Esophagus squamous epithelium (tissue), 5 donors: ENCODE measurements at regions not wholly inside any gene's neighbourhood (a gene's known extent, or its start where the extent isn't known, plus 50 kb on each side); places are given as distances from the start of the nearest gene placed in this dataset.

Source experiments
- DNase-seq: peaks from one replicate; lab custom pipeline; 2025; lab: John Stamatoyannopoulos, UW
- H3K27ac ChIP-seq, 4 donors: fragments of 200-600 bp; sonication (generic); one replicate each; pipeline ENCODE4 v1.5.1; 2016 to 2019; ENCODE audit warnings: mild to moderate bottlenecking in 1 of 4
- H3K27me3 ChIP-seq, 4 donors: fragments of 200-600 bp; sonication (generic); 1 replicate in 3 of 4; 2 replicates in 1 of 4; pipeline versions ENCODE4 v1.5.1 to v1.6.0; 2017 to 2021; ENCODE audit warnings: antibody characterized with exemption in 1 of 4
- H3K36me3 ChIP-seq, 3 donors: fragments of 200-600 bp; sonication (generic); one replicate each; pipeline ENCODE4 v1.5.1; 2016 to 2019
- H3K4me1 ChIP-seq, 3 donors: fragments of 200-600 bp; sonication (generic); one replicate each; pipeline ENCODE4 v1.5.1; 2017 to 2019
- H3K4me3 ChIP-seq, 4 donors: fragments of 200-600 bp; sonication (generic); 1 replicate in 3 of 4; 2 replicates in 1 of 4; pipeline ENCODE4 v1.5.1; 2016 to 2019; ENCODE audit warnings: mild to moderate bottlenecking in 2 of 4, moderate library complexity in 1 of 4
- H3K9me3 ChIP-seq, 3 donors: fragments of 200-600 bp; sonication (generic); one replicate each; pipeline ENCODE4 v1.5.1; 2016 to 2019
- POLR2A ChIP-seq, 4 donors: fragments of 450-650 bp; IDR thresholded peaks; one replicate each; pipeline ENCODE4 v1.6.1; 2017; ENCODE audit warnings: antibody characterized with exemption in 4 of 4, mild to moderate bottlenecking in 4 of 4, moderate library complexity in 3 of 4
- WGBS, 2 donors: methylation state at CpG; one replicate each; pipeline ENCODE4 v1.1.5; 2018; 5-methylcytosine and 5-hydroxymethylcytosine counted together
- intact Hi-C: fragments of 100-400 bp; cut with DNase I; formaldehyde crosslinking; loops from one replicate; pipeline ENCODE4 v1.15.0; 2022
- TF ChIP-seq, protein P1 (sequence below), 6 experiments: fragments of 450-650 bp in 4 of 6; fragments of 200-600 bp in 2 of 6; sonication (generic) in 2 of 6; IDR thresholded peaks; one replicate each; pipeline ENCODE4 v1.5.1; 2016 to 2019; ENCODE audit warnings: antibody characterized with exemption in 6 of 6, mild to moderate bottlenecking in 4 of 6, moderate library complexity in 4 of 6
- donor health status: DM: yes; HTN: yes; CAD: no.

DNA sequence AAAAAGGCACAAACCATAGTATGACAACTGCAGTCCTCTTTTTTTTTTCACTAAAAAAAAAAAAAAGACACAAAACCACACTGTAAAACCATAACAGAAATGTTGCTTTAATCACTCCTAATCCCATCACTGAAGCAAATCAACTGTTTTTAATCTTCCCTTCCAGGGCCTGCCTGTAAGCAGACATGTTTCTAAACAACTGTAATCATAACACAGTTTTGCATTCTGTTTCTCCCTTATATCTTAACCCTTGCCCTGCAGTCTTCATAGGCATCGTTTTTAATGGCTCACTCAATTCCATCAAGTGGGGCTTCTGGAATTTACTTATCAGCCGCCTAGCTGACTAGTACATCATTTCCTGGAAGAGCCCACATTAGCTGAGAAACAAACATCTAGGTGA is 111.0 kb upstream of the SLC25A48 start:
- Histone ChIP-seq H3K4me3 (no peak overlapping the region), H3K27ac (no peak overlapping the region), H3K4me1 (peaks cover 0 to 10% (median 4%) of the 10 kb centered on the region in 3 donors), H3K36me3 (no peaks in the 10 kb centered on the region), H3K9me3 (no peaks in the 10 kb centered on the region), H3K27me3 (no peaks in the 10 kb centered on the region)
- no peak for DNase-seq
- TF ChIP-seq, protein P1, sequence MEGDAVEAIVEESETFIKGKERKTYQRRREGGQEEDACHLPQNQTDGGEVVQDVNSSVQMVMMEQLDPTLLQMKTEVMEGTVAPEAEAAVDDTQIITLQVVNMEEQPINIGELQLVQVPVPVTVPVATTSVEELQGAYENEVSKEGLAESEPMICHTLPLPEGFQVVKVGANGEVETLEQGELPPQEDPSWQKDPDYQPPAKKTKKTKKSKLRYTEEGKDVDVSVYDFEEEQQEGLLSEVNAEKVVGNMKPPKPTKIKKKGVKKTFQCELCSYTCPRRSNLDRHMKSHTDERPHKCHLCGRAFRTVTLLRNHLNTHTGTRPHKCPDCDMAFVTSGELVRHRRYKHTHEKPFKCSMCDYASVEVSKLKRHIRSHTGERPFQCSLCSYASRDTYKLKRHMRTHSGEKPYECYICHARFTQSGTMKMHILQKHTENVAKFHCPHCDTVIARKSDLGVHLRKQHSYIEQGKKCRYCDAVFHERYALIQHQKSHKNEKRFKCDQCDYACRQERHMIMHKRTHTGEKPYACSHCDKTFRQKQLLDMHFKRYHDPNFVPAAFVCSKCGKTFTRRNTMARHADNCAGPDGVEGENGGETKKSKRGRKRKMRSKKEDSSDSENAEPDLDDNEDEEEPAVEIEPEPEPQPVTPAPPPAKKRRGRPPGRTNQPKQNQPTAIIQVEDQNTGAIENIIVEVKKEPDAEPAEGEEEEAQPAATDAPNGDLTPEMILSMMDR (IDR thresholded peaks at IDR 0.05), result no peak
- WGBS, 2 donors, result 69 to 74% methylated on average over 2 of the region's 2 CpGs
- intact Hi-C loops, result loop anchor here (5.0 kb wide), 1 partner anchor 161 kb away; no protein-coding TSS in a partner anchor

DNA sequence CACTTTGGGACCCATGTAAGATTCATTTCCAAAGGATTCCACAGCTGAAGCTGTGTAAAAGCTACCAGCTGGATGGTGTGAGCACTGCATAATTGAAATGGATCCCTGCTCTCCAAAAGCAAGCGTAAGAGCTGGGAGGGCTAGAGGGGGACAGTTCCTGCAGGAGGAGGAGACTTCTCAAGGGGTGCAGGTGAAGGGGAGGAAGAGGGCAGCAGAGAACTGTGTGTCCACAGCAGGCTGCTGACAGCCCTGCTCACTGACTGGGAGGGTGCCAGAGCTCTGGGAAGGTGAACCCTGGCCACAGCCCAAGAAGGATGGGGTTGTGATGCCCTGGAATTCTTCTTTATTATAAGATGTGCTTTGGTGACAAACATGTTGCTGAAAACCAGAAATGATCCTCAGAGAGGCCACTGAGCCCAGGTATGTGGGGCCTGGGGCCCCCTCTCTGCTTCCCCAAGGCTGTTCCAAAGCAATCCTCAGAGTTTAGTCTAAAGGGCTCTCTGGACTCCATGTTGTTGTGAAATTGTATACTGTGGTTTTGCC is 112.8 kb upstream of the SLC25A48 start:
- intact Hi-C loops, result loop anchor here (5.0 kb wide), 1 partner anchor 159 kb away; no protein-coding TSS in a partner anchor
- DNase-seq, result no peak
- 80 to 100% methylated on average over 1 of the region's 1 CpG for WGBS, 2 donors

DNA sequence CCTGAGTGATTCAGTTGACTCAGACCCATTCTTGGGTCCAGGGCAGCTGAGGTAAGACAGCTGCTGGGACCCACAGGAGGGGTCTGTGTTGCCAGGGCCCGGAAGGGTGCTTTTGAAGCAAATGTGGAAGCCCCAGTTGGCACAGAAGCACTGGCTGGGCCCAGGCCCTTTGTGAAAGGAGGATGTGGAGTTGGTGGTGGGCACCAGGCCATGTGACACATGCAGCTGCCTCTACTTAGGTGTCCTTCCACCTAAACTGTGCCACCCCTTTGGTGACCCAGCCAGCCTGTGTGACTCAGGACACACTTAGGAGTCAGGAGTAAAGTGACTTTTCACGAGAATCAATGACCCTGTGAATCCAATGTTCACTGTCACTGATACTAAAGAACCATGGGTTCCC is 114.3 kb upstream of the SLC25A48 start:
- Histone ChIP-seq H3K27me3 (no peaks in the 10 kb centered on the region), H3K27ac (no peak overlapping the region), H3K36me3 (no peaks in the 10 kb centered on the region), H3K4me3 (no peak overlapping the region), H3K4me1 (peaks cover 0 to 20% (median 4%) of the 10 kb centered on the region in 3 donors), H3K9me3 (no peaks in the 10 kb centered on the region)
- TF ChIP-seq, protein P1 (IDR thresholded peaks at IDR 0.05), result no peak
- no peak for TF ChIP-seq POLR2A (IDR thresholded peaks at IDR 0.05)
- no peak for DNase-seq
- intact Hi-C loops, result loop anchor here (5.0 kb wide), 1 partner anchor 158 kb away; no protein-coding TSS in a partner anchor
- WGBS, 2 donors, result 78 to 100% methylated on average over 1 of the region's 2 CpGs

More for the DNA sequence above, 112.8 kb upstream of the SLC25A48 start:
- Histone ChIP-seq H3K4me1 (peaks cover 0 to 10% (median 4%) of the 10 kb centered on the region in 3 donors), H3K9me3 (no peaks in the 10 kb centered on the region), H3K4me3 (no peak overlapping the region), H3K27me3 (no peaks in the 10 kb centered on the region), H3K36me3 (no peaks in the 10 kb centered on the region), H3K27ac (no peak overlapping the region)
- TF ChIP-seq, protein P1 (IDR thresholded peaks at IDR 0.05), result no peak
- TF ChIP-seq POLR2A (IDR thresholded peaks at IDR 0.05), result no peak

DNA sequence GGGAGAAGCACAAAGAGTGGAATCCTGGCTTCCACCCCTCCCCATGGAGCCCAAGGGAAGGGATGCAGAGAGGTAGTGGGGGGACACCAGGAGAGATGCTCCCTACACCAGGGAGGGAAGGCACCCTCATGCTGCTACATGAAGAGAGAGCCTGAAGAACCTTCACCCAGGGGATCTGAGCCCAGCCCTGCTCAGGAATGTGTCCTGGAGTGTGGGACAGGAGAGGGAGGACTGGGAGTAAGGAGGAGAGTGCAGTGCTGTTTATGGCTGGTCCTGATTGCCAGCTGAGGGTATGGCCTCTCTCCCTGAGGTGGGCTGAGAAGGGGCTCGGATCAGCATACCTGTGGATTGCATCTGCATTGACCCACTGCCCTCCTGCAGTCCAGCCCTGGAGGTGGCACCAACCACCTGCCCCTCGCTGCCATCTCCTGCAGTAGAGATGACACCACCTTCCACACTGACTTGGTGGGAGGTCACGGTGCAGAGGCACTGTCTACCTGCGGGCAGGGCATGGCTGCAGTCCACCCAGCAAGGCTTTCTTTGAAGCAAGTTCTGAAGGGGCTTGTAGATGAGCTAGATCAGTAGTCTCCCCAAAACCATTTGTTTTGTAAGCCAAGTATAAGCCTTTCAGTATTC is 114.9 kb upstream of the SLC25A48 start:
- intact Hi-C loops, result loop anchor here (5.0 kb wide), 1 partner anchor 157 kb away; no protein-coding TSS in a partner anchor
- Histone ChIP-seq H3K27ac (no peak overlapping the region), H3K36me3 (no peaks in the 10 kb centered on the region), H3K9me3 (no peaks in the 10 kb centered on the region), H3K27me3 (no peaks in the 10 kb centered on the region), H3K4me3 (no peak overlapping the region), H3K4me1 (peaks cover 0 to 15% (median 2%) of the 10 kb centered on the region in 3 donors)
- no peak for DNase-seq
- WGBS, 2 donors, result 79 to 83% methylated on average over 1 to 2 of the region's 4 CpGs
- no peak for TF ChIP-seq POLR2A (IDR thresholded peaks at IDR 0.05)
- TF ChIP-seq, protein P1 (IDR thresholded peaks at IDR 0.05), result no peak

DNA sequence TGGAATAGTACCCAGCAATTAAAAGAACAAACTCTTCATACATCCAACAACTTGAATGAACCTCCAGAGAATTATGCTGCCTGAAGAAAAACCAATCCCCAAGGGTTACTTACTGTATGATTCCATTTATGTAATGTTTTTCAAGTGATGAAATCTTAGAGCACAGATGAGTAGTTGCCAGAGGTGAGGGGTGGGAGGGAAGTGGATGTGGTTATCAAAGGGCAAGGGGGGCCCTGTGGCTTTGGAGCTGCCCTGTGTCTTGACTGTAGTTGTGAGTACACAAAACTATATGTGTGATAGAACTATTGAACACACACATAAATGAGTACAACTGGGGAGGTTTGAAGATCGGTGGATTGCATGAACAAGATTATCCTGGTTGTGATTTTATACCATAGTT is 115.8 kb upstream of the SLC25A48 start:
- intact Hi-C loops, result no loop called here
- DNase-seq, result no peak
- peaks cover 0 to 11% (median 0%) of the 10 kb centered on the region in 3 donors for H3K4me1 ChIP-seq
- no peaks in the 10 kb centered on the region for H3K9me3 ChIP-seq
- TF ChIP-seq, protein P1 (IDR thresholded peaks at IDR 0.05), result no peak
- no peak for TF ChIP-seq POLR2A (IDR thresholded peaks at IDR 0.05)
- WGBS, 2 donors, result 61 to 76% methylated on average over 1 of the region's 1 CpG
- no peaks in the 10 kb centered on the region for H3K36me3 ChIP-seq
- peaks cover 0 to 3% (median 0%) of the 10 kb centered on the region in 4 donors for H3K27me3 ChIP-seq
- H3K27ac ChIP-seq, result no peak overlapping the region
- H3K4me3 ChIP-seq, result no peak overlapping the region
